22Rv1 (cell line): ENCODE measurements at regions not wholly inside any gene's neighbourhood (a gene's known extent, or its start where the extent isn't known, plus 50 kb on each side); places are given as distances from the start of the nearest gene placed in this dataset.

ENCODE experiments used
- CTCF ChIP-seq: fragments of 450-650 bp; IDR thresholded peaks from 2 replicates; pipeline ENCODE4 v1.5.1; 2017; ENCODE audit warnings: mild to moderate bottlenecking
- ZFX ChIP-seq: fragments of 450-650 bp; IDR thresholded peaks from 2 replicates; pipeline ENCODE4 v1.6.1; 2017; ENCODE audit warnings: antibody characterized with exemption, borderline replicate concordance

DNA sequence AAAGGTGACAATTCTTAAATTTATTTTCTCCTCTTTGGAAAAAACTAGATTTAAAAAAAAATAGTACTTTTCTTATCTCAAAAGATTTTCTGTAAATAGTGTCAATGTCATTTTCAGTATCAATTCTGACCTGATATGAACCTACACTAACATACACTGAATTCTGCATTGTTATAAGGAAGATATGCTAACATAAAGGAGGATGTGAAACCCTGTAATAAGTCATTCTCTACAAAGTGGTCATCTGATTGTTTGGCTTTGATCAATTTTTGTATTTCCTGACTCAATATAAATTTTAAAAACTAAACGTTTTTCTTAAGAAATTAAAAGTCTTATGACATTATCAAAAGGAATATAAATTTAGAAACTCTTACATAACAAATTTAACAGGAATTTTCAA is 233.6 kb upstream of the EDIL3 start:
- no peak for TF ChIP-seq CTCF
- TF ChIP-seq ZFX = no peak
